ENCODE measurements at regions not wholly inside any gene's neighbourhood (a gene's known extent, or its start where the extent isn't known, plus 50 kb on each side); places are given as distances from the start of the nearest gene placed in this dataset.

GRCh38 chr20:63124782-63125580, 91.0 kb downstream of the YTHDF1 start:
- no peaks in the 10 kb centered on the region for H3K36me3 ChIP-seq
- no peak for TF ChIP-seq CTCF (IDR thresholded peaks at IDR 0.05)
- TF ChIP-seq POLR2A (IDR thresholded peaks at IDR 0.05): no peak
- no peak for TF ChIP-seq POLR2AphosphoS5 (IDR thresholded peaks at IDR 0.05; ENCODE audit: insufficient read depth in 1 of 2, low read depth in 1 of 2)
- H3K4me3 ChIP-seq: no peak overlapping the region
- no peaks in the 10 kb centered on the region for H3K4me1 ChIP-seq
- no peaks in the 10 kb centered on the region for H3K9me3 ChIP-seq
- no peak overlapping the region for H3K27ac ChIP-seq
- intact Hi-C loops (cut with DNase I): no loop called here
- H3K27me3 ChIP-seq: no peaks in the 10 kb centered on the region
- DNase-seq (ENCODE audit: extremely low spot score in 2 of 2): no peak

GRCh38 chr20:63124092-63124781, 91.7 kb downstream of the YTHDF1 start:
- intact Hi-C loops (cut with DNase I): no loop called here
- H3K9me3 ChIP-seq: no peaks in the 10 kb centered on the region
- H3K27me3 ChIP-seq: no peaks in the 10 kb centered on the region
- TF ChIP-seq POLR2AphosphoS5 (IDR thresholded peaks at IDR 0.05; ENCODE audit: insufficient read depth in 1 of 2, low read depth in 1 of 2): no peak
- TF ChIP-seq CTCF (IDR thresholded peaks at IDR 0.05): no peak
- no peak for TF ChIP-seq POLR2A (IDR thresholded peaks at IDR 0.05)
- no peaks in the 10 kb centered on the region for H3K4me1 ChIP-seq
- no peak overlapping the region for H3K4me3 ChIP-seq
- no peak for DNase-seq (ENCODE audit: extremely low spot score in 2 of 2)
- no peak overlapping the region for H3K27ac ChIP-seq
- H3K36me3 ChIP-seq: no peaks in the 10 kb centered on the region

GRCh38 chr20:63123331-63123741, 92.6 kb downstream of the YTHDF1 start:
- intact Hi-C loops (cut with DNase I): no loop called here
- DNase-seq (ENCODE audit: extremely low spot score in 2 of 2): no peak
- Histone ChIP-seq H3K4me3 (no peak overlapping the region), H3K36me3 (no peaks in the 10 kb centered on the region), H3K27ac (no peak overlapping the region), H3K9me3 (no peaks in the 10 kb centered on the region), H3K27me3 (no peaks in the 10 kb centered on the region), H3K4me1 (no peaks in the 10 kb centered on the region)
- TF ChIP-seq POLR2AphosphoS5 (IDR thresholded peaks at IDR 0.05; ENCODE audit: insufficient read depth in 1 of 2, low read depth in 1 of 2) (no peak), CTCF (IDR thresholded peaks at IDR 0.05) (no peak), POLR2A (IDR thresholded peaks at IDR 0.05) (no peak)

GRCh38 chr20:63122626-63123025, 93.3 kb downstream of the YTHDF1 start:
- intact Hi-C loops (cut with DNase I): no loop called here
- Histone ChIP-seq H3K4me3 (no peak overlapping the region), H3K4me1 (no peaks in the 10 kb centered on the region), H3K36me3 (no peaks in the 10 kb centered on the region), H3K27ac (no peak overlapping the region), H3K9me3 (no peaks in the 10 kb centered on the region), H3K27me3 (no peaks in the 10 kb centered on the region)
- TF ChIP-seq POLR2AphosphoS5 (IDR thresholded peaks at IDR 0.05; ENCODE audit: insufficient read depth in 1 of 2, low read depth in 1 of 2) (no peak), CTCF (IDR thresholded peaks at IDR 0.05) (no peak), POLR2A (IDR thresholded peaks at IDR 0.05) (no peak)
- DNase-seq (ENCODE audit: extremely low spot score in 2 of 2): no peak

Measured in vagina (tissue), 2 donors.